GM12891 (cell line): ENCODE measurements at regions not wholly inside any gene's neighbourhood (a gene's known extent, or its start where the extent isn't known, plus 50 kb on each side); places are given as distances from the start of the nearest gene placed in this dataset.

Experiments
- POLR2A ChIP-seq: IDR thresholded peaks from 2 replicates; pipeline ENCODE4 v1.6.1; 2011; ENCODE audit warnings: low read depth, low read length, control low read depth
- SPI1 ChIP-seq: IDR thresholded peaks from 2 replicates; pipeline ENCODE4 v1.6.1; 2011; ENCODE audit warnings: low read depth, low read length, control low read depth

- no peak for TF ChIP-seq POLR2A
- no peak for TF ChIP-seq SPI1
These were observed 735.4 kb upstream of the GRM7 start for GRCh38 chr3:6125520-6125919.
